ENCODE measurements at regions not wholly inside any gene's neighbourhood (a gene's known extent, or its start where the extent isn't known, plus 50 kb on each side); places are given as distances from the start of the nearest gene placed in this dataset.

GRCh38 chr2:160956243-160956802 is 203.9 kb upstream of the TANK start:
- DNase-seq (ENCODE audit: low spot score) = peak; percentile 41
- peaks cover 3 to 38% of the 10 kb centered on the region in 2 donors for H3K4me1 ChIP-seq (ENCODE audit: control insufficient read depth in 1 of 2, low read depth in 2 of 2)
- H3K27ac ChIP-seq = peak overlapping the region; percentile 62 to 69
- H3K9me3 ChIP-seq = no peaks in the 10 kb centered on the region
- H3K27me3 ChIP-seq (replicated peaks; ENCODE audit: insufficient read depth) = no peaks in the 10 kb centered on the region
- no peak for TF ChIP-seq CTCF (IDR thresholded peaks at IDR 0.05)
- peak; percentile 56 for ATAC-seq (ENCODE audit: insufficient number of reproducible peaks, low FRiP score, low read depth)
- no peaks in the 10 kb centered on the region for H3K36me3 ChIP-seq
- H3K4me3 ChIP-seq = peak overlapping the region; percentile 18

- Histone ChIP-seq H3K9me3 (no peaks in the 10 kb centered on the region), H3K4me1 (ENCODE audit: control insufficient read depth in 1 of 2, low read depth in 2 of 2) (no peaks in the 10 kb centered on the region), H3K27me3 (replicated peaks; ENCODE audit: insufficient read depth) (no peaks in the 10 kb centered on the region), H3K36me3 (no peaks in the 10 kb centered on the region), H3K4me3 (no peak overlapping the region), H3K27ac (no peak overlapping the region)
- DNase-seq (ENCODE audit: low spot score) = no peak
- no peak for ATAC-seq (ENCODE audit: insufficient number of reproducible peaks, low FRiP score, low read depth)
- TF ChIP-seq CTCF (IDR thresholded peaks at IDR 0.05) = no peak
Observed at GRCh38 chr2:160963957-160964356, 196.3 kb upstream of the TANK start.

- no peak for TF ChIP-seq CTCF (IDR thresholded peaks at IDR 0.05)
- ATAC-seq (ENCODE audit: insufficient number of reproducible peaks, low FRiP score, low read depth) = no peak
- DNase-seq (ENCODE audit: low spot score) = no peak
- Histone ChIP-seq H3K27me3 (replicated peaks; ENCODE audit: insufficient read depth) (no peaks in the 10 kb centered on the region), H3K36me3 (no peaks in the 10 kb centered on the region), H3K4me3 (no peak overlapping the region), H3K4me1 (ENCODE audit: control insufficient read depth in 1 of 2, low read depth in 2 of 2) (peaks cover 0 to 6% of the 10 kb centered on the region in 2 donors), H3K27ac (no peak overlapping the region), H3K9me3 (no peaks in the 10 kb centered on the region)
Observed at GRCh38 chr2:160967523-160967922, 192.7 kb upstream of the TANK start.

GRCh38 chr2:160968183-160968582 is 192.0 kb upstream of the TANK start:
- H3K27me3 ChIP-seq (replicated peaks; ENCODE audit: insufficient read depth) = no peaks in the 10 kb centered on the region
- peaks cover 0 to 6% of the 10 kb centered on the region in 2 donors for H3K4me1 ChIP-seq (ENCODE audit: control insufficient read depth in 1 of 2, low read depth in 2 of 2)
- DNase-seq (ENCODE audit: low spot score) (no peak), ATAC-seq (ENCODE audit: insufficient number of reproducible peaks, low FRiP score, low read depth) (no peak)
- H3K4me3 ChIP-seq = no peak overlapping the region
- no peak for TF ChIP-seq CTCF (IDR thresholded peaks at IDR 0.05)
- H3K36me3 ChIP-seq = no peaks in the 10 kb centered on the region
- H3K27ac ChIP-seq = no peak overlapping the region
- no peaks in the 10 kb centered on the region for H3K9me3 ChIP-seq

- Histone ChIP-seq H3K27ac (peak overlapping the region; percentile 59 to 73), H3K4me3 (peak overlapping the region; percentile 58), H3K27me3 (replicated peaks; ENCODE audit: insufficient read depth) (no peaks in the 10 kb centered on the region), H3K4me1 (ENCODE audit: control insufficient read depth in 1 of 2, low read depth in 2 of 2) (peaks cover 0 to 6% of the 10 kb centered on the region in 2 donors), H3K36me3 (no peaks in the 10 kb centered on the region), H3K9me3 (no peaks in the 10 kb centered on the region)
- no peak for DNase-seq (ENCODE audit: low spot score)
- TF ChIP-seq CTCF (IDR thresholded peaks at IDR 0.05) = peak; percentile 80
- ATAC-seq (ENCODE audit: insufficient number of reproducible peaks, low FRiP score, low read depth) = peak; percentile 63
Observed at GRCh38 chr2:160970052-160970965, 189.9 kb upstream of the TANK start.
